ENCODE measurements at regions not wholly inside any gene's neighbourhood (a gene's known extent, or its start where the extent isn't known, plus 50 kb on each side); places are given as distances from the start of the nearest gene placed in this dataset.
"Not testable (repeated sequence)": the region's sequence is repeated elsewhere in the genome, so short reads cannot be mapped to it uniquely, and the experiment has no call there.

DNA sequence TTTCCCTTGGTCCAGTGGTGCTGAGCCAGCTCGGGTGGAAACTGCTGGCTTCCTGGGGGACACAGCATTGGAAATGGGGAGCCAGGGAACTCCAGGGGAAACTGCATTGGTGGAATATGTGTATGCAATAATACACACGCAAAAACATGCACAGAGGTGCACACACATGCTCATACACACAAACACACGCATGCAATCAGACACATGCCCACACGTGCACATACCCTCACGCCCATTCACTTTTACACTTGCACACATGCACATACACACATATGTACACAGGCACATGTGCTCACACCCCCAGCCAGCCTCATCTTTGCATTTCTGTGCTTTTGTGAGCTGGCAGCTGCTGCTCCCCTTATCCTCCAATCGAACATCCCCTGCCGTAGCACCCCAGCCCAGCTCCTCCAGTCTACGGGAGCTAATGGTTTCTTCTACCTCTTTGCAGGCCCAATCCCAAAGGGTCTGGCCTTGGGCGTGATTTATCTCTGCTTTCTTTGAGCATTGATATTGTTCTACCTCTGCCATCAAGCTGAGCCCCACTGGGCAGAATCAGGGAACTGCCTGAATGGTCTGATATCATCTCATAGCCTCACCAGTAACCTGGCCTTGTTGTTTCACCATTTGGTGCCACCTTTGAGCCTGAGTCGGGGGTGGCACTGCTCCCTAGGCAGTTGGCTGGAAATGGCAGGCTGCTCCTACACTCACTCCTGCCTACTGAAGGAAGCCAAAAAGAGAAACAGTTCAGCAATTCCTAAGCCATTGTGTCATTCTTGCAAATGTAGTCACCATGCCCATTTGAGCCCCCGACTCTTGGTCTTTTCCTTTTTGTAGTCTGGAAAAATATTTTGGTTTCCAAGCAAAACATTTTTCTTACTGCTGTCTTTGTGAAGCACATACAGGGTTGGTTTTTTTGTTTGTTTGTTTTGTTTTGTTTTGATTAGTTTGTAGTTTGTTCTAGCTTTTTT, 104.4 kb upstream of the MAMLD1 start:
- no peak overlapping the region for H3K4me3 ChIP-seq
- H3K27me3 ChIP-seq = no peaks in the 10 kb centered on the region
- no peaks in the 10 kb centered on the region for H3K36me3 ChIP-seq
- H3K9me3 ChIP-seq = no peaks in the 10 kb centered on the region
- DNase-seq = peak; percentile 36

DNA sequence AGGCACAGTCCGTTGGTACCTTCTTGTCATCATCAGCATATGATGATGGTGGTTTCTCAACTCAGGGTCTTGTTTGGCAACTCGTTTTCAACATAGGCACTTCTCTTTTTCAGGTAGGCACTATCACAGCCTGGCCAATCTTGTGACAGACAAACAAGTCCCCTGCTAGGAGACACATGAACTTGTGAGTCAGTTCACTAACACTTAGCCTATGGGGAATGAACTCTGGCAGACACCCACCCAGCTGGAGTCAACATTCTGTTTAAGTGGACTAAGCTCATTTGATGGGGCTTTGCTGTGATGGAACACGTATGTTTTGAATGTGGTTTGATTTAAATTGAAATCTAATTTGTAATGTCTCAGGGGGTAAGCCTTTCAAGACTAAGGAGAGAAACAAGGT, 100.7 kb upstream of the MAMLD1 start:
- Histone ChIP-seq H3K9me3 (no peaks in the 10 kb centered on the region), H3K4me3 (no peak overlapping the region), H3K27me3 (no peaks in the 10 kb centered on the region), H3K36me3 (no peaks in the 10 kb centered on the region)
- DNase-seq = no peak

DNA sequence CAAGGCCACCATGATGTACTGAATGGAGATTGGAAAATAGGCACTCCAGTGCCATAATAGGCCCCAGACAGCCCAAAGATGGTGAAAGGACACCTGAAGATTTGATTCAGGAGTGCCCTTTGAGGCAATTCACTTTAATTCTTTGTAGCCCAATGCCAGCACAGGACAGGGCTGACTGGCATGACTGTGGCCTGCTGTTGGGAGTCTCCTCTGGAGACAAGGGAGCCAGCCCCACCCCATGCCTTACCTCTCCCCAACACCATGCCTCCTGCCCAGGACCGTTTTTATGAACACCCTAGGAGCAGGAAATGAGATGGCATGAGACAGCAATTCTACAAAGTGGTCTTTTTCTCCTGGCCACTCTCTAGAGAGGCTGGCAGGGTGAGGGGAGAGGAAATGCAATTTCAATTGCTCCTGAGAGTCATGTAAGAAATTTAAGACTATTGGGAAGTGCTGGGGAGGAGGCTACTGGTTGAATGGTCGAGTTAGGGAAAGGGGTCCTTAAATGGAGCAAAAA, 94.2 kb upstream of the MAMLD1 start:
- DNase-seq = no peak
- Histone ChIP-seq H3K4me3 (no peak overlapping the region), H3K9me3 (no peaks in the 10 kb centered on the region), H3K36me3 (no peaks in the 10 kb centered on the region), H3K27me3 (no peaks in the 10 kb centered on the region)

DNA sequence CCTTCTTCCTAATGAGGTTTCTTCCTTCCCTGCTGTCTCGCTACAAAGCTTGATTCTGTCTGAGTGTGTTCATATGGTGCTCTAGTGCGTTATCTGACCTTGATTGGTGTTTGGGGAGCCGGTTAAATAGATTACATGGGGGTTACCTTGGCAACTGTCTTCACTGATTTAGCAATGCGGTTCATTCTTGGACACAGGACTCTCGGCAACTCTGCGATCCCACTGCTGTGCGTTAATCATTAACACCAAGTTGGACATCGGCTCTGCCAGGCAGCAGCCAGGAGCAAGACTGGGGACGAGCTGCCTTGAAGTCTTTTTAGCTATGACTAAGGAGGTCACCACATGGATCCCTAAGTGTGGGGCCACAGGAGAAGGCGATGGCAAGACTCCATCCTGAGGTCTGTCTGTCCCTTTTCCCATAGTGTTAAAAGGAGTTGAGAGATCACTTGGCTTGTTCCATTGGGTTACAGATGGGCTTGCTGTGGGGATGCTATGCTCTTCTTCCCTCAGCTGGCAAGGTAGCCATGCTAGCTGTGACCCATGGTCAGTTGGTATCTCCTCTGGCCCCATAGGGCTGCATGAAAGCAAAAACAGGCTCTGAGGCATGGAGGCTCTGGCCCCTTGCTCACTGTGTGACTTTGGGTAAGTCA, 93.4 kb upstream of the MAMLD1 start:
- no peak for DNase-seq
- no peaks in the 10 kb centered on the region for H3K9me3 ChIP-seq
- no peaks in the 10 kb centered on the region for H3K36me3 ChIP-seq
- no peaks in the 10 kb centered on the region for H3K27me3 ChIP-seq
- no peak overlapping the region for H3K4me3 ChIP-seq

DNA sequence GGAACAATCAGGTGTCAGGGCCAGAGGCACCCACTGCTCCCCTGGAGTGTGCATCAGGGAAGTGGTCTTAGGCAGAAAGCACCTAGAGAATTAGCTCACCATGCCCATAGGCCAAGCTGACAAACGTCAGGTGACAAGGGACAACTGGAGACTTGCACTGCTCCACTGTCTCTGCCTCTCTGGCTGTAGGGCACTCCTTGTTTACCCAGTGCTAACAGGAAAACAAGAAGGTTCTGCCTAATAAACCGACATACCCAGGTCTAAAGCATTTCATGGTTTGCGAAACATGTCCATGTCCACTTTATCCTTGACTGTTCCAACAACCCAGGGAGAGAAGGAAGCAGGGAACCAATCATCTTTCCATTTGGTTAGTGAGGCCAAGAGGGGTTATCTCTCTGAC, 92.5 kb upstream of the MAMLD1 start:
- Histone ChIP-seq H3K9me3 (no peaks in the 10 kb centered on the region), H3K36me3 (no peaks in the 10 kb centered on the region), H3K4me3 (no peak overlapping the region), H3K27me3 (no peaks in the 10 kb centered on the region)
- no peak for DNase-seq

DNA sequence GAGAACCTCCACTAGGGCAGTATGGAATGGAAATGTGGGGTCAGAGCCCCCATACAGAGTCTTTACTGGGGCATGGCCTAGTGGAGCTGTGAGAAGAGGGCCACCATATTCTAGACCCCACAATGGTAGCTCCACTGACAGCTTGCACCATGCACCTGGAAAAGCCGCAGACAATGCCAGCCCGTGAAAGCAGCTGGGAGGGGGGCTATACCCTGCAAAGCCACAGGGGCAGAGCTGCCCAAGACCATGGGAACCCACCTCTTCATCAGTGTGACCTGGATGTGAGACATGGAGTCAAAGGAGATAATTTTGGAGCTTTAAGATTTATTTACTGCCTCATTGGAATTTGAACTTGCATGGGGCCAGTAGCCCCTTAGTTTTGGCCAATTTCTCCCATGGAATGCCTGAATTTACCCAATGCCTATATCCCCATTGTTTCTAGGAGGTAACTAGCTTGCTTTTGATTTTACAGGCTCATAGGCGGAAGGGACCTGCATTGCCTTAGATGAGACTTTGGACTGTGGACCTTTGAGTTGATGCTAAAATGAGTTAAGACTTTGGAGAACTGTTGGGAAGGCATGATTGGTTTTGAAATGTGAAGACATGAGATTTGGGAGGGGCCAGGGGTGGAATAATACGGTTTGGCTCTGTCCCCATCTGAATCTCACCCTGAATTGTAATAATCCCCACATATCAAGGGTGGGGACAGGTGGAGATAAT, 89.4 kb upstream of the MAMLD1 start:
- not testable (repeated sequence) for DNase-seq

DNA sequence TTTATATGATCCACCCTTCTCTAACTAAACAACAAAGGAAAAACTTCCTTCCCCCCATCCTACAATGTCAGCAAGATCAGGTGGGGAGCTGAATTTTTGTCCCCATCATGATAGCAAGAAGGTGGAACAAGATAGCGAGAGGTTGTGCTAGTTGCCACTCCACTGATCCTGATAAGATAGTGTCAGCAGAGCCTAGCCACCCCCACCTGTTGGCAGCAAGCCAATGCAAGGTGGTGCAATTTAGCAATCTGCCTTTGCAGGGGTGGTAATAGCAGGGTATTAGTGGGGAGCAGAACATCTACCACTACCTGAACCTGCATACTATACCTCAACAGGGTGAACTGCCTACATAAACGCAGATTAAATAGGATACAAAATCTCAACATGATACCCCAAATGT, 80.2 kb upstream of the MAMLD1 start:
- no peak for DNase-seq
- H3K4me3 ChIP-seq = no peak overlapping the region
- H3K36me3 ChIP-seq = no peaks in the 10 kb centered on the region
- no peaks in the 10 kb centered on the region for H3K27me3 ChIP-seq
- no peaks in the 10 kb centered on the region for H3K9me3 ChIP-seq

More for the DNA sequence above, 89.4 kb upstream of the MAMLD1 start:
- not testable (repeated sequence) for H3K36me3 ChIP-seq, H3K27me3 ChIP-seq, H3K4me3 ChIP-seq, H3K9me3 ChIP-seq

DNA sequence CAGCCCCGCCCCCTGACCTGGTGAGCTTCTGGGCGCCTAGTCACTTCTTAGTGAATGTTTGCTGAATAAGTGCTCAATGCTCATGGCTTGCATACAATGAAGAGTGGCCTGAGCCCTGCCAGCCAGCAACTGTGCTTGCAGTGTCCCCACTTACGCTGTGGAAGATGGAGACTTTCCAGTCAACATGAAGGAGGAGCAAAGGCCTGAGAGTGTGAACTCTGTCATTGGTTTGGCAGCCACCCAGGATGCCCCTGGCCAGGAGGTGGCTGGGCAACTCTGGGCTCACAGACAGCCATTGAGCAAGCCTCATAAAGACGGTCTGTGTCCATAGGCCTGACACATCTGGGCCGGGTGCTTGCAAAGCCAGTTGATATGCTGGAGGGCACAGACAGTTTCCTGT, 72.1 kb upstream of the MAMLD1 start:
- DNase-seq = no peak
- H3K27me3 ChIP-seq = no peaks in the 10 kb centered on the region
- no peaks in the 10 kb centered on the region for H3K36me3 ChIP-seq
- no peak overlapping the region for H3K4me3 ChIP-seq
- H3K9me3 ChIP-seq = no peaks in the 10 kb centered on the region

DNA sequence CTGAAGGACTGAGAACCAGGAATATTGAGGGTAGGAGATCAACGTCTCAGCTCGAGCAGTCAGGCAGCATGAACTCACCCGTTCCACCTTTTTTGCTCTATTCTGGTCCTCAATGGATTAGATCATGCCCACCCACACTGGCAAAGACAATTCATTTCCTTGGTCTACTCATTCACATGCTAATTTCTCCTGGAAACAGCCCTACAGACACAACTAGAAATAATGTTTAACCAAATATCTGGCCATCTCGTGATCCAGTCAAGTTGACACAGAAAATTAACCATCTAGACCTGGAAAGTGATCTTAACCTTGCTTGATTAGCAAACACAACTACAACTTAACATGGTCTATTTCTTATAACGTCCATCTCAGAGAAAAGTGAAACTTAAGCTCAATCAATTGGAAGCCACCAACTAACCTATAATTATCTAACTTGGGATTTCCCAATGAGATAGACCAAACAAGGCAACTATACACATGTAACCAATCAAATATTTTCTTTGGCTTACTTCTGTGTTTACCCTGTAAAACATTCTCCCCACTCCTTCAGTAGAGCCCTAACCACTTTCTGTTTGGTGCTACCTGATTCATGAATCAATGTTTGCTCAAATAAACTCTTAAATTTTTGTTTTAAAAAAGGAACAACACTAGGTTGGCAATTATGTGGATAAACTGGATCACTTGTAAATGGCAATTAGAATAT, 69.7 kb upstream of the MAMLD1 start:
- Histone ChIP-seq H3K36me3 (no peaks in the 10 kb centered on the region), H3K9me3 (no peaks in the 10 kb centered on the region), H3K4me3 (no peak overlapping the region), H3K27me3 (no peaks in the 10 kb centered on the region)
- DNase-seq = no peak

DNA sequence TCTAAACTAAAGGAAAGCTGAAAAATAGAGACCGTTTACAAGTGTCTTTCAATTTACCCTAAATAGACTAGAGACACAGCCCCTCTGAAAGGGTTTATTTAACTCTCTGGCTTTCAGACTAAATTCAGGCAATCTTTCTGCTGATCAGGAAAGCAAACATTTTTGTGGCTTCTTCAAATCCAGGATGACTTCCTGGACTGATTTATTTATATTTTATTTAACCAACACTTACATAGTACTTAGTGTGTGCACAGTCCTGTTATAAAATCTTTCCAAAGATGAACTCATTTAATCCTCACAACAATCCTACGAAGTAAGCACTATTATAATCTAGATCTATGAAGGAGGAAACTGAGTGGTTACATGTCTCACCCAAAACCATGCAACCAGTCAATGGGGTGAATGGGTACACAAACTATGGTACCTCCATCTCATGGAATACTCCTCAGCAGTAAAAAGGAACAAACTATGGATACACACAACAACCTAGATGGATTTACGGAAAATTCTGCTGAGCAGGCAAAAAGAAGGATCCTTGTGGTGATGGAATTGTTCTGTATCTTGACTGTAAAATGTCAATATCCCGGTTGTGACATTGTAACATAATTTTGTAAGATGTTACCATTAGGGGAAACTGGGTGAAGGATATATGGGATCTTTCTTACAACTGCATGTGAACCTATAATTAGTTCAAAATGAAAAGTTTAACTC, 64.1 kb upstream of the MAMLD1 start:
- H3K9me3 ChIP-seq = no peaks in the 10 kb centered on the region

DNA sequence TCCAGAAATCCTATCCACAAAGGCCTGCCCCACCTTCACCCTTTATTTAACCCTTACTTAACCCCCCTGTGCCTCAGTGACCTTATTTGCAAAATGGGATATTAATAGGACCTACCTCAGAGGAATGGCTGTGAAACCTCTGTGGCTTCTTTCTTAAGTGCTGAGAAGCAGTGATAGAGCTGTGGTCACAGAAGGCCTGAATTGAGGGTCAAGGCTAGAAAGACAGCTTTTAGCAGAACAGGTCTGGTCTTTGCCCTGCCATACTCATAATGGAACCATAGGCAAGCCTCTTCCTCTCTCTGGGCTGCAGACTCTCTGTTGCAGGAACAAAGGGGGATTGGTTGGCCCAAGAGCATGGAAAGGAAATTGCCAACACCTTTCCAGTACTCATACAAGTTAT, 63.5 kb upstream of the MAMLD1 start:
- DNase-seq = no peak
- H3K4me3 ChIP-seq = no peak overlapping the region

More for the DNA sequence above, 64.1 kb upstream of the MAMLD1 start:
- H3K27me3 ChIP-seq = no peaks in the 10 kb centered on the region
- H3K4me3 ChIP-seq = no peak overlapping the region
- H3K36me3 ChIP-seq = no peaks in the 10 kb centered on the region
- DNase-seq = no peak

DNA sequence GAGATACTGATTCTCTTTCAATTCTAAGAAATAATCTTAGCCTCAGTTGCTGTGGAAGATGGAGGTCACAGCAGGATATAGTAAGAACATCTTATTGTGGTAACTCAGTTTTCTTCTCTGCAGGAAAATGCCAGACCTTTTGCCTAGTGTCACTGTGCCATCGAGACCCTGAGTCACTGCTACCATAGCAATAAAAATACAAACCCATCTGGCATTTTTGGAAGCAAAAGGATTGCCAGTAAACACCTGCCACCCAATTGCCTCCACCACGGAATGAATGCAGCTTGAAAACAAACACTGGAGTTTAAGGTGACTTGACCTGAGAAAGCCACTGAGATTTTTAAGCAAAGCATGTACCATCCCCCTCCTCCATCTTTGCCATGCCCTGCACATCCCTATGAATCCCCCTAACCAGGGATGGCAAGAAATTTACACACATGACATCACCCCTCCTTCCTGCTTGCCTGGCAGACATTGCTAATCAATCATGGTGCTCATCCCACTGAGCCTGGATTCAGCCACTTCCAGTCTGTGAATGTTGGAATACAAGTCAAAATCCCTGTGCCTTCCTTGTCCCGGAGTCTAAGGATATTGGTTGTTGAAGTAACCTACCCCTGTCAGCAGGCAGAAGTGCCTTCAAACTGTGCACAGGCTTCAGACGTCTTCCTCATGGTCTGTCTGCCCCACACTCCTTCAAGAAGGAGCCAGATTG, 59.6 kb upstream of the MAMLD1 start:
- DNase-seq = no peak
- Histone ChIP-seq H3K36me3 (no peaks in the 10 kb centered on the region), H3K4me3 (no peak overlapping the region)

More for the DNA sequence above, 63.5 kb upstream of the MAMLD1 start:
- Histone ChIP-seq H3K27me3 (no peaks in the 10 kb centered on the region), H3K9me3 (no peaks in the 10 kb centered on the region), H3K36me3 (no peaks in the 10 kb centered on the region)

DNA sequence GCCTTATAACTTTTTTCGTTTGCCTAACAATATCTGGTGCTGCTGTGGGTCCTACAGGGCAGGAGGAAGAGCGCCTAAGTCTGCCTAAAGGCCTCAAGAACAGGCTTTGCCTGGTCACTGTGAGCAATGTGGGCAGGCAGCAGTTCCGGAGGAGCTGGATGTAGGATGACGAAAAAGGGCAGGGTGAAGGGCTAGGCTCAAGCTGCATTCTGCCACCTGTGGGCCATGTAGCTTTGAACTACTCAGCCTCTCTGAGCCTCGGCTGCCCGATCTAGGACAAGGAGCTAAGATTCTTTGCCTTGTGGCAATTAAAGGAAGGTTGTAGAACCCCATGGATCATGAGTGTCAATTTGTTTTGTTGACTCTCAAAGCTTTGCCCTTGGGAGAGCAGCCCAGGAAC, 57.1 kb upstream of the MAMLD1 start:
- Histone ChIP-seq H3K4me3 (no peak overlapping the region), H3K36me3 (no peaks in the 10 kb centered on the region), H3K27me3 (no peaks in the 10 kb centered on the region), H3K9me3 (no peaks in the 10 kb centered on the region)
- no peak for DNase-seq

More for the DNA sequence above, 59.6 kb upstream of the MAMLD1 start:
- H3K27me3 ChIP-seq = no peaks in the 10 kb centered on the region
- H3K9me3 ChIP-seq = no peaks in the 10 kb centered on the region

DNA sequence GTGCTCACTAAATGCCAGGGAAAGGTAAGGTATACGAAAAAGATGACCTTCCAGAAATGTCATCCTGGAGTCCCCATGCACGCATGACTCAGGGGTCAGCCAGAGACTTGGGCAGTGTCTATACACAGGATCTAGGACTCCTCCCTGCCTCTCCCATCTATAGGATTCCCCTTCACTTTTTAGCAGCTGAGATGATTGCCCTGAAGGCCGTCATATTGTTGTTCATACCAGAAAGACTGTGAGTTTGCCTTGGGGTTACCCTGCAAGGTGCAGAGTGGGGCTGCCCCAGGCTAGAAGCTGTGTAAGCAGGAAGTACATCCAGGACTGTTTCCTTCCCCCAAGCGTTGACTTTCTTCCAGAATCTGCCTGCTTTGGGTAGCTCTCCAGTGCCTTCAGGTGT, 55.1 kb upstream of the MAMLD1 start:
- no peak for DNase-seq

DNA sequence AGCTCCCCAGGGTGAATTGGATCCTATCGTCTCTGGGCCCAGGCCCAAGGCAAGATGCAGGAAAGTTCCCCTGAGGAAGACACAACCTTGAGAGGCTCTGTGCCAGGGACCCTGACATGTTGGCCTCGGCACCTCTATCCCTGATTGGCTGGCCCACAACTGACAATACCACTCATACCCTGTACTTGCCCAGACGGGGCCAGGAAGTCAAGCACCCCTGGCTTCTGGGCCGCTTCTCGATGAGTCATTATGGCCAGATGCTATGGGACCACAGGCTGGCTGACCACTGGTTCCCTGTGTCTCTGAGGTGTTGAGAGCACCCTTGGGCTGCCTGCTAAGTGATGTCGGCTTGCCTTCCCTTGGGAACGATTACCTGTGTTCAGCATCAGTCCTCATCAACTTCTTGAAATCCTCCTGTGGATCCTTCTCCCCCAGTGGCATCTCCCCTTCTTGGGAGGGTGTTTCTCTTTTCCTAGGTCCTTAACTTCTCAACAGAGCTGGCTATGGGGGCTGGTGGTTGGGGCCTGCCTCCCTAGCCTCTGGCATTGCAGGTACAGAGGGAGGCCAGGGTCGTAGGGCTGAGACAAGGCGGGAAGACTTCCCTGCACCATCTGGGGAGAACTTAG, 54.5 kb upstream of the MAMLD1 start:
- Histone ChIP-seq H3K4me3 (no peak overlapping the region), H3K36me3 (no peaks in the 10 kb centered on the region), H3K27me3 (no peaks in the 10 kb centered on the region), H3K9me3 (no peaks in the 10 kb centered on the region)
- DNase-seq = peak; percentile 74

More for the DNA sequence above, 55.1 kb upstream of the MAMLD1 start:
- H3K4me3 ChIP-seq = no peak overlapping the region
- H3K36me3 ChIP-seq = no peaks in the 10 kb centered on the region
- no peaks in the 10 kb centered on the region for H3K9me3 ChIP-seq
- H3K27me3 ChIP-seq = no peaks in the 10 kb centered on the region
